GM18867 (cell line): ENCODE measurements at regions not wholly inside any gene's neighbourhood (a gene's known extent, or its start where the extent isn't known, plus 50 kb on each side); places are given as distances from the start of the nearest gene placed in this dataset.

Experiments
- ATAC-seq: cut with Tn5 transposase; IDR thresholded peaks from one replicate; pipeline ENCODE4 v1.9.1; 2021; ENCODE audit warnings: mild to moderate bottlenecking, moderate library complexity; ENCODE audit not compliant: unreplicated experiment

GRCh38 chr18:77560341-77560992, 310.8 kb downstream of the GALR1 start:
- peak; percentile 96 for ATAC-seq

- ATAC-seq, result no peak
These were observed 317.0 kb downstream of the GALR1 start for GRCh38 chr18:77566604-77567003.

- ATAC-seq, result no peak
These were observed 317.6 kb downstream of the GALR1 start for GRCh38 chr18:77567205-77567604.

GRCh38 chr18:77571743-77572142, 322.1 kb downstream of the GALR1 start:
- no peak for ATAC-seq

GRCh38 chr18:77572537-77572936, 322.9 kb downstream of the GALR1 start:
- ATAC-seq, result no peak

GRCh38 chr18:77573571-77573970, 323.9 kb downstream of the GALR1 start:
- ATAC-seq, result no peak

GRCh38 chr18:77590943-77591515, 341.4 kb downstream of the GALR1 start:
- no peak for ATAC-seq

GRCh38 chr18:77597726-77598125, 348.1 kb downstream of the GALR1 start:
- no peak for ATAC-seq

- ATAC-seq, result no peak
These were observed 351.0 kb downstream of the GALR1 start for GRCh38 chr18:77600674-77601073.

- ATAC-seq, result no peak
These were observed 351.9 kb downstream of the GALR1 start for GRCh38 chr18:77601567-77601966.

- ATAC-seq, result no peak
These were observed 357.4 kb downstream of the GALR1 start for GRCh38 chr18:77607087-77607486.

GRCh38 chr18:77608807-77609206, 359.2 kb downstream of the GALR1 start:
- ATAC-seq, result no peak

GRCh38 chr18:77617694-77618093, 368.0 kb downstream of the GALR1 start:
- no peak for ATAC-seq

GRCh38 chr18:77619525-77619924, 369.9 kb downstream of the GALR1 start:
- ATAC-seq, result no peak

GRCh38 chr18:77622009-77622692, 372.5 kb downstream of the GALR1 start:
- ATAC-seq, result no peak

GRCh38 chr18:77632758-77633157, 383.1 kb downstream of the GALR1 start:
- peak; percentile 92 for ATAC-seq

- no peak for ATAC-seq
These were observed 384.8 kb downstream of the GALR1 start for GRCh38 chr18:77634494-77634893.

- ATAC-seq, result no peak
These were observed 385.8 kb downstream of the GALR1 start for GRCh38 chr18:77635451-77635850.

- ATAC-seq, result no peak
These were observed 386.2 kb downstream of the GALR1 start for GRCh38 chr18:77635858-77636257.

GRCh38 chr18:77645170-77645872, 395.7 kb downstream of the GALR1 start:
- ATAC-seq, result no peak

- no peak for ATAC-seq
These were observed 397.8 kb downstream of the GALR1 start for GRCh38 chr18:77647472-77647871.

- ATAC-seq, result no peak
These were observed 398.8 kb downstream of the GALR1 start for GRCh38 chr18:77648411-77648810.
